HG03442 (cell line): ENCODE measurements at regions not wholly inside any gene's neighbourhood (a gene's known extent, or its start where the extent isn't known, plus 50 kb on each side); places are given as distances from the start of the nearest gene placed in this dataset.

Experiments used
- ATAC-seq: cut with Tn5 transposase; IDR thresholded peaks from one replicate; pipeline ENCODE4 v1.9.1; 2021; ENCODE audit warnings: mild to moderate bottlenecking, moderate library complexity; ENCODE audit not compliant: unreplicated experiment

DNA sequence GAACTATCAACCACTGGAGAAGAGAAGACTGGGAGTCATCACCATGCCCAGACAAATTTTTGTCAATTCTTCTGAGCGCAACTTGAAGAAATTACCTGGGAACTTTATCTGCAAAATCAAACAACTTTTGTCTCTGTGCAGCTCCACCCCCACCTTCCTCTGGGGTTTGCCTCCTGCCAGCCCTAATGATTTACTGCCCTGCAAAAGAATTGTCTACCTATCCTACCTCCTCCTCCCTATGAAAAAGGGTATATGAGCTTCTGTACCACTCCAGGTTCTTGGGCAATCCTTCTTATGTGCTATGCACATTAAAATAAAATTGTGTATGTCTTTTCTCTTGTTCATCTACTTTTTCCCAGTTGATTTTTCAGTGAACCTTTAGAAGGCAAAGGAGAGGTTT is 191.9 kb downstream of the URB2 start:
- ATAC-seq: no peak

DNA sequence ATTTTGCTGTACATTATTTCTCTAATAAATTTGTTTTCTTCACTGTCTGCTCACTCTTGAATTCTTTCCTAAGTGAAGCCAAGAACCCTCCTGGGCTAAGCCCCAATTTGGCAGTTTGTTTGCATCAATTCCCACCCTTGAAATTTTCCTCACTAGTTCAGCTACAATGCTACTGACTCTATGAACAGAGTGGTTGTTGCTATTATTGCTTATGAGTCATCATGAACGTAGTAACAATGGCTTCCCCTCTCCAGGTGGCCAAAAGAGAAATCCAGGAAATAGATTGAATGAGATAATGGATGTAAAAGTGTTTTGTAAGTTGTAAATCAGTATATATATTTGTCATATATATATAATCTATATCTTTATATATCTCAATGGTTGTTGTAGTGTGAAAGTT is 193.0 kb downstream of the URB2 start:
- no peak for ATAC-seq

DNA sequence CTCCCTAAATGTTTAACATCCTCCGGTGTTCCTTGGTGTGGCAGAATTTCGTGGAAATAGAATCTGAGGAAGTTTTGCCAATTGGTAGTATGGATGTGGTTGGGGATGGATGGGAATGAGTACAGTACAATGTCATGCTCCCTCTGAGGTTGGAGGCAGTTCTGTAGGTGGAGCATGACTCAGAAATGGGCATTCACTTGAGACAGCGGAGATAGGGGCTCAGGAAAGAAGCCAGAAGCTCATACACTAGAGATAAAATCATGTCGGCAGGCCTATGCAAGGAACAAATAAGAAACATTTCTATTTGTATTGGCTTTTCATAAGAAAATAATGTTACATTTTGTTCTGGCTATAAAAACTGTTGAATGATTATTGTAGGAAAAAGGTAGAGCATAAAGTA is 196.0 kb downstream of the URB2 start:
- no peak for ATAC-seq

DNA sequence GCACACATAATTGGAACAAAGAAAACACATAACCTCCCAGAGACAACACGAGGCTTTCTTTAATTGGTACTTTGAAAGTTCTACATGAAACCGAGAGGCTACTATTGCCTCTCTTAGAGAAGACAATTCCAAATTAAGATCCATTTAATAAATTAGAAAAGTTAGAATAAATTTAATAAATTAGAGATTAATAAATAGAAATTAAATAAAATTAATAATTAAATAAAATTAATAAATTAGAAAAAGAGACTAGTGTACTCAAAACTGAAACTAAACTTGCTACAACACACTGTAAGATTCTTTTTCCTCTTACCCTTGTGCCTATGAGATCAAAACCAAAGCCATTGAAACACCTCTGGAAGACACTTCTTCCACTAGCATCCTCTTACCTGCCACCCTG is 199.0 kb downstream of the URB2 start:
- ATAC-seq: no peak

DNA sequence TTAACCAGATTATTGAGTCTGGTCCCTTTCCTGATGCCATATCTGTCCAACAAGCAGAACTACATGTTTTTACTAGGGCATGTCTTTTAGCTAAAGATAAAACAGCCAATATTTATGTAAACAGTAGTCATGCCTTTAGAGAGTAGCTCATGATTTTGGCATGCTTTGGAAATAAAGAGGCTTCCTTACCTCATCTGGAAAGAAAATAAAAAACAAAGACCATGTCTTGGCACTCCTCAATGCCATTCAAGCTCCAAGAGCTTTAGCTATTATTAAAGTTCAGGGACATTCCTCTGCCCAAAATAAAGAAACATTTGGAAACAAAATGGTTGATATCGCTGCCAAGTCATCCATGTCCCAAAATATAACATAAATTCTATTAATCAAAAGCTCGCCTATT is 202.4 kb downstream of the URB2 start:
- ATAC-seq: no peak

DNA sequence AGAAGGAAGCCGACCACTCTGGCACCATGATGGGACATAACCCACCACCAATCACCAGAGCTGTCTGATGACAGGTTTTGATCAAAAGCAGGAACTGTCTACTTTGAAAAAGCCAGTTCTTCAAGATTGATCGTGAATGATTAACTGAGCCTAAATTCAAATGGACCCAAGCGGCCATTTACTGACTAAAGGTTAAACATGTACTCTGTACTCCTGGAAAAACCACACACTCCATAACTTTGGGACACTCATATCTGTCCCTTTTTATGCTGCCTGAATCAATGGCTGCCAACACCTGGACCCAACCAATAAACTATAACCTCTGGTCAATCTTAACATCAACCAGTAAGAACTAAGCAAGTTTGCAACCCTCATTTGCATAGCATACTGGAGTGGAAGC is 206.6 kb downstream of the URB2 start:
- no peak for ATAC-seq

DNA sequence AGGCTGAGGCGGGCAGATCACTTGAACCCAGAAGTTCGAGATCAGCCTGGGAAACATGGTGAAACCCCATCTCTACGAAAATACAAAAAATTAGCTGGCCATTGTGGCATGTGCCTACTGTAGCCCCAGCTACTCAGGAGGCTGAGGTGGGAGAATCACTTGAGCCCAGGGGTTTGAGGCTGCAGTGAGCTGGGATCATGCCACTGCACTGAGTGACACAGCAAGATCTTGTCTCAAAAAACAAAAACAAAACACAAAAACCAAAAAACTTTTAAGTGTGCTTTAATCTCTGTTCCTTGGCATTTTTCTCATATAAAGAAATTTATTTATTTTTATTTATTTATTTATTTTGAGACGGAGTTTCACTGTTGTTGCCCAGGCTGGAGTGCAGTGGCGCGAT is 208.2 kb downstream of the URB2 start:
- no peak for ATAC-seq

DNA sequence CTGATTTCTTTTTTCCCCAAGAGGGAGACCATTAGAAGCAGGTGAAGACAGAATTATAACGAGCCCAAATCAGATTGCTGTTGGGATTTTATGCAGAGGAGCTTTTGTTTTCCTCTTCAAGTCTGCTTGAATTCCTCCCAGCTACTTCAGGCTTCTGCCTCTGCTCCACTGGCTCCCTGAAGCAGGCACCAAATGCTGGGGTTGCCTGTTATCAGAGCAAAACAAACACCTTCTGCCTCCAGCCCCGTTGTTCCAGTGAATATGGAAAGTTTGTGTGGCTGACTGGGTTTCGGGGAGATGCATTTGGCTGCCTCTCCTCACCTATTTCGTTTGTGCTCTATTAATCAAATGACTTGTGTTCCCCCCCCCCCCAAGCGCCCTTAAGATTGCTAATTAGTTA is 209.2 kb downstream of the URB2 start:
- no peak for ATAC-seq

DNA sequence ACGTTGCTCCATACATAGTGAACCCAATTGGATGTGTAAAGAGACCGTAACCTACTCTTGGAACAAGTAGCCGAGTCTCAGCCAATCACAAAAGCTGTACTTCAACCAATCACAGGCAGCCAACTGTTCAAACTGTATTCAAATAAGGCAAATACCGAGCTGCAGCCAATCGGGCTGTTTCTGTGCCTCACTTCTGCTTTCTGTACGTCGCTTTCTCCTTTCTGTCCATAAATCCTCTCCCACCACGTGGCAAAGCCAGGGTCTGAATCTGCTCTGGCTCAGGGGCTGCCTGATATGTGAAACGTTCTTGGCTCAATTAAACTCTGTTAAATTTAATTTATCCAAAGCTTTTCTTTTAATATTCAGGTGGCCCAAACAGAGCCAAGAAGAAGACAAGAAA is 210.3 kb downstream of the URB2 start:
- ATAC-seq: no peak

DNA sequence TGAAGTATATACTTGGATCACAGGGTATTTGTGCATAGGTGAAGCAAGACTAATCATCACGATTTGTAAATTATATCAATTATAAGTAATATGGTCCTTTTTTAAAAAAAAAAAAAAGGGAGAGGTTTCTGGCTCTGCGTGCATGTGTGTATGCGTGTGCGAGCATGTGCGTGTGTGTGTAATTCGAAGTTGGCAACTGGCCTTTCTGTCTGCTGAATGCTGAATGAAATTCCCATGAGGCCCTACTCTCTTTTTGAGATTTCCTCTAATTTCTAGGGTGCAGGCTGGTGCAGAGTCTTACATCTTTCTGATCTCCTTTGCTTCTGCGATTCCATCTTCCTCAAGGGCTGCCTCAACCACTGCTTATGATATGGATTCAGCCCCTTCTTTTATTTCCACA is 212.2 kb downstream of the URB2 start:
- no peak for ATAC-seq

DNA sequence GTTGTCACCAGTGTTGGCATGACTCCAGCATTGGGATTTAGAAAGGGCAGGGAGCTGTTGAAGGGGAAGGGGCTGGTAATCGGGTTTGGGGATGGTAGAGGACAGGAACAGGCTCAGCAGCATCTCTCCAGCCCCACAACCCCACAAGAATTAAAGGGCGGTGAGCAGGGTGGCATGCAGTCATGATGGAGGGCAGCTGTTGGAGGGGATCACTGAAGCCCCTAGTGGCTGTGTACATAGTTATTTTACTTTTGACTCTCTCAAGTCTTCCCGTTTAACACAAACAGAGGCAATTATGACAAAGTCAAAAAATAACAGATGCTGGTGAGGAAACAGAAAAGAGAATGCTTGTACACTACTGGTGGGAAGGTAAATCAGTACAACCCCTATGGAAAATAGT is 213.8 kb downstream of the URB2 start:
- no peak for ATAC-seq

DNA sequence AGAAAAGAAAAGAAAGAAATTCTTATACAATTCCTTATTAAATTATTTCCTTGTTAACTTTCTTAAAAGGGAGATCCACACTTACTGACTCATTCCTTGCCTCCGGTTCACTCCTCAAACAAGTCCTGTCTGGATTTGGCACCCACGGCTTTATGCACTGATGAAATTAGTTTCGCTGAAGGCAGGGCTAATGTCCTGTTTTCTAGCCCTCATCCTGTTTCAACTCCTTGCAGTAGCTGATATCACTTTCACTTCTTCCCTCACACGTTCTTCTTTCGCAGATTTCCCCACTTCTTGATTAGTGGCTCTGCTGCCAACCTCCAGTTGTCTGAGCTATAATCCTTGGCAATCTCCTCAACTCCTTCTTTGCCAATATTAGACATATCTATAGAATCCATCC is 215.2 kb downstream of the URB2 start:
- peak; percentile 87 for ATAC-seq

DNA sequence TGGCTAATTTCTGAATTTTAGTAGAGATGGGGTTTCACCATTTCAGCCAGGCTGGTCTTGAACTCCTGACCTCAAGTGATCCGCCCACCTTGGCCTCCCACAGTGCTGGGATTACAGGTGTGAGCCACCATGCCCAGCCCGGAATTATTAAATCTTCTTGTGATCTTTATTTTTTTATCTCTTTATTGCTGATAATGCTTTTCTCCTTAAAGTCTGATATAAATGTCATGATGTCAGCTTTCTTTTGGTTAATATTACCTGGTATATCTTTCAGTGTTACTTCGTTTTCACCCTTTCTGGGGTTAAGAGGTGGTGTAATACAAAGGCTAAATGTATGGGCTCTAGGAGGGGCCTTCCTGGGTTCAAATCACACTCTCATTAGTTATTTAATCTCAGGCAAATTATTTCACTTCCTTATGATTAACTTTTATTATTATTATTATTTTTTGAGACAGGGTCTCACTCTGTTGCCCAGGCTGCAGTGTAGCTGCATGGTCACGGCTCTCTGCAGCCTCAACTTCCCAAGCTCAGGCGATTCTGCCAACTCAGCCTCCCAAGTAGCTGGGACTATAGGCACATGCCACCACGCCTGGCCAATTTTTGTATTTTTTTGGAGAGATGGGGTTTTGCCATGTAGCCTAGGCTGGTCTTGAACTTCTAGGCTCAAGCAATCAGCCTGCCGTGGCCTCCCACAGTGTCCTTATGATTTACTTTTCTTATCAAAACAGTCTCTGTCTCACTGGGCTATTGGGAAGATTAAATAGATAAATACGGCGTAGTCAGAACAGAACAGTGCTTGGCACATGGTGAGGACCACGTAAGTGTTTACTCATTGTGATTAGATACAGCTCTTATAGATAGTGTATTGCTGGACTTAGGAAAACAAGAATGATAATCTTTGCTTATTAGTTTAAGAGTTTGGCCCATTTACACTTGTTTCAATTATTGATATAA is 216.5 kb downstream of the URB2 start:
- ATAC-seq: no peak

DNA sequence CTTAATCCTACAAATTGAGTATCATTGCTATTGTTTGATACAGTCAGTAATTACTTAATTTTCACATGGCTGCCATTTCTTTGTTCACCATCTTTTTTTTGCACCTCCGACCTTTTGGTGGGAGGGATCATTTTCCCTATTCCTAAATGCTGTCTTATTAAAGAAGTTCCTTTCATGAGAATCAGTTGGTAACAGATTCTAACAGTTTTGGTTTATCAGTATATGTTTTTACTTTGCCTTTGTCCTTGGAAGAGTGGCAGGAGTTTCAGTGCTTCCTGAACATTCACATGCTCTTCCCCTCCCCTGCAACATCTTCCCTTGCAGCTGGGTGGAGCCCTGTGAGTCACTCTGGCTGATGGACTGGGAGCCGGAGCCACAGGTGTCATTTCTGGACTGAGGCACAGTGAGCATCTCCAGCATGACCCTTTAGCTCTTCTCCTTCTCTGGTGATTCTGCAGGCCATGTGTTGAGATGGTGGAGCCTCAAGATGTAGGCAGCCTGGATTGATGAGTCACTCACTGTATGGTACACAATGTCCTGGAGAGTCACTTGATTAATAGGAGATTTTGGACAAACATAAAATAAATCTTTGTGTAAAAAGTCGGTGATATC is 217.7 kb downstream of the URB2 start:
- ATAC-seq: no peak

DNA sequence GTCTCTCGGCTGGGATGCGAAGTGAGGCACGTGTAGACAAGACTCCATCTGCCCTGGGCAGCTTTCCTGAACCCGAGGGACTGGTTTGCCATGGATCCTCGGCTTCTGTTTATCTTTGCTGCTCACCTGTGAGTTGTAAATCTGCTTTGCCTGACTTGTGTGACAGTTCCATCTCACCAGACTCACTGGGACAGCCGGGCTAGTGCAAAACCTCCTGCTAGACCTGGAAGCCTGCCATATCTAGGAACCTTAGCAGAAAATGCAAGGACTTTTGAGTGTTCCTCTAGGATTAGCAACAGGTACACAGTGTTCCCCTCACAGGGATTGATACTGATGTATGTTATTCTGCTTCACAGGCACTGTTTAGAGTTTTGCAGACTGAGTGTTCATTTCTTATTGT is 218.6 kb downstream of the URB2 start:
- no peak for ATAC-seq

DNA sequence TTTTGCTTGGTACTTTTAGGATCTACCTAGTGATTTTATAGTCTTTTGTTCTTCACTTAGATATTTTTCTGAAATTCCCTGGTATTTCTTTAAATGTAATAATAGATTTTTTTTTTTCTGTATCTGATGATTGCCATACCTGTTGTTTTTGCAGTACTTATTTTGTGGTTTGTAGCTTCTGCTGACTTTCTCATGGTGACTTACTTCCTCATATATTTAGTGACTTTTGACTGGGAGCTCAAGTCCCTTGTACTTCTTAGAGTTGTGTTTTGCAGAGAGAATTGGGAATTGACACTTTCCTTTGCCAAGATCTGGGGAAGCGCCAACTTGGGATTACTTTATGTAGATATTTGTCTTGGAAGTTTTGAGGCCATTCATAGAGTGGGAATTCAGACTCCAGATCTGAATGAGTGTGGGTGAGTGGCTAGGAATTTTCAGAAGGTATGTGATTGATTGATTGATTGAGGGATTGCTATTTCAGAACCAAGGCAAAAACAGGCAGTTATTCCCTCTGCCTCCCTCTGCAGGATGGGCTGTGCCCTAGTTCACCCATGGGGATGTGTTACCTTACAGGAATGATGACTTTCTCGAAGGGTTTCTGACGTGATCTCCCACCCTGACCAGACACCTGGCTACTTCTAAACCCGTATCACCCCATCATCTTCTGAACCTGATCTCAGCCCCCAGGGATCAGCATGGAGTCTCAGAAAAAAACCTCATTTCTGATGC is 219.5 kb downstream of the URB2 start:
- ATAC-seq: no peak

DNA sequence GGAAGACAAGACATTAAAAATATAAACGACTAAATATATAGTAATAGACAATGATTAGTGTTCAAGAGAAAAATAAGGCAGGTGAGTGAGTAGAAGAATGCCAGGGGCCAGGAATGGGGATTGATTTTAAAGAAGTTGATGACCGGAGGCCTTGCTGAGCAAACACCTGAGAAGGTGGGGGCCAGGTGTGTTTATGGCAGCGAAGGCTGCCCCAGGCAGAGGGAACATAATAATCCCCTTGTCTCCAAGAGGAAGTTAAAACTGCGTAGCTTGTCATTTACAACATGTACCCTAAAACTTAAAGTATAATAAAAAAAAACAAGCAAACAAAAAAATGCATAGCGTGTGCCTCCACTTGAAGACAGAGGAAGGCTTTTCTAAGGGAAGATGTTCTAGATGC is 220.3 kb downstream of the URB2 start:
- ATAC-seq: no peak

DNA sequence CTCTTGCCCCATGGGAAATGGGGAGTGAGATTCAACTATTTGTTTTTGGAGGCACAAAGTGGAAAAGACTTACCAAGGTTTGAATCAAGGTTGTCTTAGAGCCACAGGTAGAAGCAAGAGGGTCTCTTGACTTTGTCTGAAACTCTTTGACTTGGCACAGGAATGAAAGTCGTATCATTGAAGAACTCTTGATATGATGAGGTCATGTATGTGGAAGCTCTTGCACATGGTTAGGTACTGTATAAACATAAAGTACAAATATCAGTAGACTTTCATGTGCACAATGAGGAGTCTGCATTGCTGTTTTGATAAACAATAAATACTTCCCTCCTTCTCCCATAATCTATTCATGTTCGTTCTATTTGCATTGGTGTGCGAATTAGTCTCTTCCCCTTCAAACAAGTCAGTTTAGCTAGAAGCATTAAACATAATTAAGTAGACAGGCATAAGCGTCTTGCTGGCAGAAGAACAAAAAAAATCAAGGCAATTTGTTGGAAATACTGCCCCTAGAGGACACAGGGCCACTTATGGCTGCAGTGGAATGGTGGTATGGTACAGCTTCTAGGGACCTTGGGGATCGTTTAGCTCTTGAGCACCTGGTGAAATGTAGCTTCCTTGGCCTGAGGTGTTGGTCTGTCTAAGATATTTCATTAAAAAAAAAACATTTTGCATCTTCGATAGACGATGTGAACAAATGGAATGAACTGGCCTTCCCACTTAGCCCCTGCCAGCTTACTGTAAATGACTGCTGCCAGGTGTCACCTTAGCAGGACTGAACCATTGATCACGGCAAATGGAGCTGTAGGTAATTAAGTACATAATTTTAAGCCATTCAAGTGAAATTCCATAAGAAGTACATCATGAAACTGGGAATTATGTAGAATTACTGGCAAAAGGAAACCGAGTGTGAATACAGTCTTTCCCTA is 218.0 kb upstream of the GALNT2 start:
- ATAC-seq: no peak

DNA sequence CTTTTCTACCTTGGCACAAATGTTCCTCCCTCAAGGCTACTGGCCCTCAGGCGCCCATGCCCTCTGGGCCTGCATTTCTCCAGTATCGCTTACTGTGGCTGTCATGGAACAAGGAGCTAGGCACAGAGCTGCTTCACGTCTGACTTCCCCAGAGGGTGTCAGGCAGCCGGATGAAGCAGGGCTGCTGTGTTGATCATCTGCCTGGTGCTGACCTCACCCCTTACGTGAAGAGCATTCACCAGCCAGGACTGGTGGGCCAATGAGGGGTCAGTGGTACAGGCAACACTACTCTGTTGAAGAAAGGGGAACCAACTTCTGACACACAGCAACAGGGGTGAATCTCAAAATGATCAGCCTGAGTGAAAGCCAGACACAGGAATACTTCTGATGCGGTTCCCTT is 215.5 kb upstream of the GALNT2 start:
- ATAC-seq: no peak

DNA sequence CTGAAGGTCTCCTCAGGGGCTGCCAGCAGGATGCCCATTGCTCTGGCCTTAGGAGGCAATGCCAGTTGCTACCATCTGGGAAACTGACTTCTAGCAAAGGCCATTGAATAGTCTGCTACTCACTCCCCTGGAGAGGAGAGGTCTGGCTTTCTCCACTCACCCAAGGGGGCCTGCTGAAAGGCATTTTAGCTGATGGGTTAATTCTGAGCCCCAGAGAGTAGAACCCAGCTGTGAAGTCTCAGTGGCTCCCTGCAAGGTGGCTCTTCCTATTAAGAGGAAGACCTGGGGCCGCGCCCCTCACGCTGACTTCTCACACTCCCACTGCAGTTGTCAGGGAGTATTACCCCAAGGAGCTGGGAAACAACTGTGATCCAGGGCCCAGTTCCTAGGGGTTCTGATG is 213.3 kb upstream of the GALNT2 start:
- ATAC-seq: no peak

DNA sequence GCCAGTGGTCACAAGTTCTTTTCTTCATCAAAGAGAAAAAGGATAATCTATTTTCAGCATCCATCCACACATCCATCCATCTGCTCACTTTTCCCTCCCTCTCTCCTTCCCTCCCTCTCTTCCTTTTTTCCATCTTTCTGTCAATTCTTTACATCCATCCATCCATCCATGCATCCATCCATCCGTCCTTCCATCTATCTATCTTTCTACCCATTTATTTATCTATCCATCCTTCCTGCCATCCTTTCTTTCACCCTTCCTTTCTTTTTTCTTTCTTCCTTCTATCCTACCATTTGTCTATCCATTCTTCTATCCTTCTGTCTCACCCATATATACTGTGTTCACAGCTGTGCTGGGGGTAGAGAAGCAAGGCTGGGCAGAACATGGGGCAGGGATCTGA is 212.4 kb upstream of the GALNT2 start:
- ATAC-seq: no peak
